GM19463 (cell line): ENCODE measurements at regions not wholly inside any gene's neighbourhood (a gene's known extent, or its start where the extent isn't known, plus 50 kb on each side); places are given as distances from the start of the nearest gene placed in this dataset.
"Not testable (repeated sequence)": the region's sequence is repeated elsewhere in the genome, so short reads cannot be mapped to it uniquely, and the experiment has no call there.

ENCODE experiments used
- ATAC-seq: cut with Tn5 transposase; IDR thresholded peaks from one replicate; pipeline ENCODE4 v1.9.1; 2021; ENCODE audit warnings: mild to moderate bottlenecking, moderate library complexity; ENCODE audit not compliant: unreplicated experiment

- no peak for ATAC-seq
Measured at GRCh38 chr1:116292929-116293725, 79.9 kb upstream of the ATP1A1 start.

GRCh38 chr1:116297495-116298212 is 75.4 kb upstream of the ATP1A1 start:
- ATAC-seq, result no peak

GRCh38 chr1:116298213-116298579 is 74.8 kb upstream of the ATP1A1 start:
- ATAC-seq, result not testable (repeated sequence)

- no peak for ATAC-seq
Measured at GRCh38 chr1:116298746-116299145, 74.3 kb upstream of the ATP1A1 start.

GRCh38 chr1:116299248-116299647 is 73.8 kb upstream of the ATP1A1 start:
- ATAC-seq, result no peak

GRCh38 chr1:116302281-116302680 is 70.8 kb upstream of the ATP1A1 start:
- no peak for ATAC-seq

GRCh38 chr1:116306102-116306501 is 66.9 kb upstream of the ATP1A1 start:
- ATAC-seq, result no peak

- ATAC-seq, result no peak
Measured at GRCh38 chr1:116306840-116307442, 66.1 kb upstream of the ATP1A1 start.

GRCh38 chr1:116308276-116308675 is 64.8 kb upstream of the ATP1A1 start:
- ATAC-seq, result no peak

GRCh38 chr1:116309090-116309870 is 63.8 kb upstream of the ATP1A1 start:
- ATAC-seq, result no peak

- no peak for ATAC-seq
Measured at GRCh38 chr1:116310180-116310579, 62.9 kb upstream of the ATP1A1 start.

- ATAC-seq, result no peak
Measured at GRCh38 chr1:116311193-116311592, 61.9 kb upstream of the ATP1A1 start.

- ATAC-seq, result no peak
Measured at GRCh38 chr1:116311756-116312680, 61.0 kb upstream of the ATP1A1 start.

GRCh38 chr1:116312681-116313069 is 60.4 kb upstream of the ATP1A1 start:
- no peak for ATAC-seq

- no peak for ATAC-seq
Measured at GRCh38 chr1:116313776-116314175, 59.3 kb upstream of the ATP1A1 start.

GRCh38 chr1:116314305-116314919 is 58.6 kb upstream of the ATP1A1 start:
- ATAC-seq, result no peak

- no peak for ATAC-seq
Measured at GRCh38 chr1:116316373-116316772, 56.7 kb upstream of the ATP1A1 start.

- no peak for ATAC-seq
Measured at GRCh38 chr1:116318897-116319296, 54.1 kb upstream of the ATP1A1 start.

- no peak for ATAC-seq
Measured at GRCh38 chr1:116320874-116321273, 52.2 kb upstream of the ATP1A1 start.

GRCh38 chr1:116321766-116322175 is 51.3 kb upstream of the ATP1A1 start:
- no peak for ATAC-seq
